Activated CD4-positive, alpha-beta T cell treated with anti-CD3 and anti-CD28 coated beads, Interleukin-2, amount 50 U/mL, for 24 hours (primary cell): ENCODE measurements at regions not wholly inside any gene's neighbourhood (a gene's known extent, or its start where the extent isn't known, plus 50 kb on each side); places are given as distances from the start of the nearest gene placed in this dataset.
"Not testable (repeated sequence)": the region's sequence is repeated elsewhere in the genome, so short reads cannot be mapped to it uniquely, and the experiment has no call there.

Source experiments
- DNase-seq, 2 donors: peaks; one replicate each; pipeline ENCODE4 v3.0.0-alpha.2; 2020; ENCODE audit warnings: low read depth in 1 of 2, low spot score in 1 of 2

DNA sequence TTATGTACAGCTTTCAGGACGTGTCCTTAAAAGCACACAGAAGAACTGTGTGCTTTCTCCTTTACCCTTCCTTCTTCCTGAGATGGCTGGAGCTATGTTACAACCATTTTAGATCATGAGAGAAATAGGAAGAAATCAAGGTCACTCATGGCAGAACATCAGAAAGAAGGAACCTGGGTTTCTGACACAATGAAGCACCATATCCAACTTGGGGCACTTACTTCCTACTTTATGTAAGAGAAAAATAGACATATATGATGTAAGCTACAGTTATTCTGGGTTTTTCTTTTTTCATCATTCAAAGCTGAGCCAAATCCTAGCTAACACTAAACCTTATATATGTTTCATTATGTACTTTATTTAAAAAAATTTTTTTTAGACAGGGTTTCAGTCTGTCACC, 79.5 kb downstream of the FAM161A start:
- no peak for DNase-seq

DNA sequence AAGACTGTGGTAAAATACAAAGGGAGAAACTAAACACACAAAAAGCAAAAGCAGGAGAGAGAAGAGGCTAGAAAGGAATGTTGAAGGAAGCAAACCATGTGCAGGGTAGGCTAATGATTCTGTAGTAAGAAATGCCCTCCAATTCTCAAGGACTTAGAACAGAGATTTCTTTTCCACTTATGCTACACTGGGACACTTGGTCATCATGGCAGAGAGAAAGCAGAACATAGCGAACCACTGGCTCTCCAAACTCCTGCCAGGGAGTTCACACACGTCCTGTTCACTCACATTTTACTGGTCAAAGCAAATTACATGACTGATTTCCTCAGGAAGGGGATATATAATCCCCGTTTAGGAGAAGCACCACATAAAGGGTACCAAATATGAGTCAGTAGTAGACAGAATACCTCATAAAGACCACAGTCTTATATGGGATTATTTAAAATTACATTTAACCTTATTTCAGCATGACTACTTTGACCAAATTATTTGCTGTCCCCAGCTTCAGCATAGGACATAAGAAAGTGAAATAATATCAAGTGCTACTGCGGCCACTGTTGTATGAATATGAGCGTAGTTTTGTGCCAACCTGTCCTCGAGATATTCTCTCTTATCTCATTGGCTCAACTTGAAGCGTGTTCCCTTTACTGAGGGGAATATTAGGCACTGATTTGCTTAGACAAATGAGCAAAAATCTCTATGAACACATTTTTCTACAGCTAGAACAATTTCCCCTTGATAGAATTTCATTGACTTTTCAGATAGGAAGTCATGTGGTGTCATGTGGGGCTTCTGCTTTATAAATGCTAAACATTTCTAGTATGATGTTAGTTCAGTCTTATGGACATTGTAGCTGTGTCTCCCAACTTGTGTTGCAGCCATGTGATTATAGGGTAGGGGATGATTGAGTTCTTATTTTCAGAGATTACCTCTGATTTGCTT, 81.7 kb downstream of the FAM161A start:
- DNase-seq: no peak

DNA sequence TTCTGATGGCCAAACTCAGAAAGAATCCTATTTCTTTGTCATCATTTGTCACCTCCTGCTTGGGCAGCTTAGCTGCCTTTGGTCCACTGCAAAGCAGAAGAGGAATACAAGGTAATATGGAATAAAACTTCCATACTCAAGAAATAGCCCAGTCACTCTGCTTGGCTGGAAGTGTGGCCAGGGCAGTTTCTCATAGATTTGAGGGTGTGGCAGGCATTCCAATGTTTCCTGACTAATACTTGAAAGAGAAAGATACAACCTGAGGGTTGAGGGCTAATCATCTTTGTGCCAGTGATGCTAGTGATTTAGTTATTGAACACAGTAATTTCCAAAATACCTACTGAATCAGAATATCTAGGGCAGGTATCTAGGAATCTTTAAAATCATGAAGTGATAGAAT, 83.1 kb downstream of the FAM161A start:
- no peak for DNase-seq

DNA sequence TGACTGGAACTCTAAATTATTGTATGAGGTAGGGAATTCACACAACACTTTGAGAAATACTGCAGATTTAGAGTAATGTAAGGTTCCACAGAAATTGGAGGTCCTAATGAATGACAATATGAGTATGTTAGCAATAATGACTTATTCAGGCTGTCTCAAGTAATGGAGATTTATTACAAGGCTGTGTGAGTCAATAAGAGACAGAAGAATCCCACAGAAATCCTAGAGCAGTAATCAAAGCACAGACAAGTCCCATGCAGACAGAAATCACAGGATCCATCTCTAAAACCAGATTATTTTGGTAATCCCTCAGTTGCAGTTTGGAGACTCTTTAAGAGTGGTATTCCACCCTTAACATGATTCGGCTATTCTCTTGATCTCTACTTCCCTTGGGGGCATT, 83.6 kb downstream of the FAM161A start:
- no peak for DNase-seq

DNA sequence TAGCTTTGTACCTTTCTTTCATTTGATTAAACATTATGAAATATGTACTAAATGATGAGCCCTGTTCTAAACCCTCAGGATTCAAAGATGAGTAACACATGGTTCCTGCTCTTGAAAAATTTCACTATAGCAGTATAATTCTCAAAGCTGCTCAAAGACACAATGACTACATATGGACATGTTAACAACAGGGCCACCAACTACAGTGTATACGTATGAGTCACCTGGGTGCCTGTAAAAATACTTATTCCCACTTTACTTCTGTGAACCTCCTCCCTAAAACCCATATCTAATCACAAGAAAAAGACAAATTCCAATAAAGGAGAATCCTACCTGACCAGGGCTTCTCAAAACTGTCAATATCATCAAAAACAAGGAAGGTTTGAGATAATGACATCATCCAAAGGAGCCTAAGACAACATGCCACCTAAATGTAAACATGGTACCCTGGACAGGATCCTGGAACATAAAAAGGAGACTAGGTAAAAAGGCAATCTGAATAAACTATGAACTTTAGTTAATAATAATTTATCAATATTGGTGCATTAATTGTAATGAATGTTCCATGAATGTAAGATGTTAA, 84.7 kb downstream of the FAM161A start:
- DNase-seq: no peak

DNA sequence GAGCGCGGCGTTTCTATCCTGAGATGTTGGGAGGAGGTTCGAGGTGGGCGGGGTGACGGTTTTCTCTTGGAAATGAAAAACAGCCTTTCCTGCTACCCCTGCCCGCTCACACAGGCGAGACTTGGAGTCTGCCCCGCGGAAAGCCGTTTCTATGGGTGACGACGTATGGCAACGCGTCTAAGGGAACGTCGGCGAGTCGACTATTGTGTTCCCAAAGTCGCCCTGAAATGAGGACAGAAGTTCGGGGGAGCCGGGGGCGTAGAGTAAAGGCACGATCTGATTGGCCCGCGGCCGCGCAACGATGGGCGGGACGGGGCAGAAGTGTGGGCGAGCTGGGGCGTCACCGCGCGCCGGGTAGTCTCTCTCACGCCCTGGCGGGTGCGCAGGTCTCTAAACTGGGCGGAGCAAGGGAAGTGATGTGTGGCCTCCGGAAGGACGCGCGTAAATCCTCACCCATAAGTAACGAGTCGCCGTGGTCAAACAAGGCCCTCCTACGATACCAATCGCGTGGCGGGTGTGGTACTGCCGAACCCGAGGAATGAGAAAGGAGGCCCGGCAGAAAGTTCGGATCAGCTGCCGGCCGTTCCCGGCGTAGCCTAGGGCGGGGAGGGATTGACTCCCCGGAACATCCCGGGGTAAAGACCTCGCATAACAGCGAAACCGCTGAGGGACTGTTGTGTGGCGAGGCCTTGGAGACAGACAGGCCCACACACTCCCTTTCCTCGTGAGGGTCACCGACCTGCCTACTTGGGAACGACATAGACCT, 89.6 kb downstream of the FAM161A start:
- peak; percentile 92 to 95 for DNase-seq

DNA sequence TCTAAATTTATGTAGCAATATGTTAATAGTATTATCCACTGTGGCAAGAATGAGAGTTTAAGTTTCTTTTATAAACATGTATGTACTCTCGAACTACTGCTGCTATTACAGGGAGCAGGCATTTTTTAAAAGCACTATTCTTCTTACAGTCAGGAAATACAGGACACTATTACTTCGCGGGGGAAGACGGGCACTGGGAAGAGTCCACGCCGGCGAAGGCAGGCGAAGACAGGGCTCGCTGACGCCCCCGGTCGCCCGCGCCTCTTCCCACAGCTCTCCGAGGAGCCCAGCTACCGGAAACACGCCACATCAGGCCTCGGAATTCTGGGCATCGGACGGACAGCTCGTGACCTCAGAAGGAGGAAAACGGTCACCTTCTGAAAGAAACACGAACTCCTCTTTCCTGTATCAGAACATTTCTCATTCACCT, 90.2 kb downstream of the FAM161A start:
- DNase-seq: no peak

DNA sequence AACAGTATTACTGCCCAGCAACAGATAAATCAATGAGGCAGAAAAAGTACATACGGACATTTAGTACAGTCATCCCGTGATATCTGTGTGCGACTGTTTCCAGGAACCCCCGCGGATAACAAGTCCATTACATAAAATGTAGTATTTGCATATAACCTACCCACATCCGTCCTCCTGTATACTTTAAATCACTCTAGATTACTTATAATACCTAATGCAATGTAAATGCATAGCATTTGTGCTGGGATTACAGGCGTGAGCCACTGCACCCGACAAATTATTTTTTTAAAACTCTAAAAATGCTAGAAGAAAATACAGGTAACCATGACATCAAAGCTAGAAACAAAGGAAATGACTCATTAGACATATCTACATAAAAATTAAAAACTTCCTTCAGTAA, 91.6 kb downstream of the FAM161A start:
- DNase-seq: no peak

DNA sequence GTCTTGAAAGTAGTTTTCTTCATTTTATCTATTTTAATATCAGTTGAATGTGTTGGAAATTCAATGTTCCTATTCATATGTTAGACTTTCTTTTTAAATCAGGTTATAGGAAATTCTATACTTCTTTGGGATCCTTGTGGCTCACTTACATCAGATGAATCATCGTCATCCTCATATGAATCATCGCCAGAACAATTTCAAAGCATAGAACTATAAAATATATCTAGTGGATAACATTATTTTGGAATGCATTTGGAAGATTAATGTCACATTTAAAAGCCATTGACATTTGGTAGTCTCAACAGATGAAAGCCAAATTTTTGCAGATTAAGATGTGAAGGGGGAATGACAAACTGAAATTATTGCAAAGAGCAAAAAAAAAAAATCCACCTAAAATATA, 94.1 kb downstream of the FAM161A start:
- DNase-seq: no peak

DNA sequence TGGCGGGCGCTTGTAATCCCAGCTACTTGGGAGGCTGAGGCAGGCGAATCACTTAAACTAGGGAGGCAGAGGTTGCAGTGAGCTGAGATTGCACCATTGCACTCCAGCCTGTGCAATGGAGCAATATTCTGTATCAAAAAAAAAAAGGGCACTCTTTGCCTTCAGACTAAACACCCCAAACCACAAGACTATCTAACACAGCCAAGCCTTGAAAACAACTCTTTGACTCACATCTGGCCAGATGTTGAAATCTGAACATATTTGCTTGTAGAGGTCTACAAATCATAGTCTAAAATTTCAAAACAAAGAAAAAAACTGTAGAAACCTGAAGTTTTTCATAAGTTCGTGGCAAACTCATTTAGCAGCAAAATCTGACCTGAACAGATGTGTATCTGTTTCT, 94.9 kb downstream of the FAM161A start:
- no peak for DNase-seq

DNA sequence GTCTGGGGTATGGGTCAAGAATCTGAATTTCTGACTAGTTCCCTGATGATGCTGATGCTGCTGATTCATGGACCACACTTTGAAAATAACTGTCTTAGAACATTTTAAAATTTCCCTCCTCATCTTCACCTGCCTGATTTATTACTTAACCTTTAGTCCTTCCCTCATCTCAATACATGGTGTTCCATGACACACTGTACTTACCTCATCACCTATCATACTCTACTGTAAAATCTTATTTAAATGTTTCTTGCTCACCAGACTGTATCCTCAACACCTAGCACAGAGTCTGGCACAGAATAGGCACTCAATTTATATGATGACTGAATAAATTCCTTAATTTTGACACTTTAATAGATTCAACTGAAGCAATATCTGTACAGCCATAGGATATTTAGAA, 95.7 kb downstream of the FAM161A start:
- DNase-seq: no peak

DNA sequence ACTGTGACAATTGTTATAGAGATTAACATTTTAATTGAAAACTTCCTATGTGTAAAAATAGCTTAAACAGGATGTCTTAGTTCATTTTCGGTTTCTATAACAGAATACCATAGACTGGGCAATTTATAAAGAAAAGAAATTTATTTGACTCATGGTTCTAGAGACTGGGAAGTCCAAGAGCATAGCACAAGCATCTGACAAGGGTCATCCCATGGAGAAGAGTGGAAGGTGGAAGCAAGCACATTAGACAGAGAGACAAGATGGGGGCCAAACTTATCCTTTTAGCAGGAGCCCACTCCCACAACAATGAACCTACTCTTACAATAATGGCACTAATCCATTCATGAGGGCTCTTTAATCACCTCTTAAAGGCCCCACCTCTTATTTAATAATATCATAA, 100.3 kb downstream of the FAM161A start:
- DNase-seq: no peak

DNA sequence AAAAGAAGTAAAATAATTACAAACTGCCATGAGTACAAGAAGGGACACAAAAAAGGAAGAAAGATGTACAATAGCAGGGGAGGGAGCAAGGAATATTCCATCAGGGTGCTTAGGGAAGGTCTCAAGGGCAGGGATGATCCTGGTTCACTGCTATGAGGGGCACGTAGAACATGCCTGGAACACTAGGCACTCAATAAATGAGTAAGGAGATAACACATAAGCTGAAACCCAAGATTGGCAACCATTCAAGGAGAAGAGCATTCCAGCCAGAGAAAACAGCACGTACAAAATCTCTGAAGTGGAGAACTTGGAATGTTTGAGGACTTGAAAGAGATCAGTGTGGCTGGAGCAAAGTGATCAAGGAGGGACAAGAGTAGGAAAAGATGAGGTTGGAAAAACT, 103.2 kb downstream of the FAM161A start:
- no peak for DNase-seq

DNA sequence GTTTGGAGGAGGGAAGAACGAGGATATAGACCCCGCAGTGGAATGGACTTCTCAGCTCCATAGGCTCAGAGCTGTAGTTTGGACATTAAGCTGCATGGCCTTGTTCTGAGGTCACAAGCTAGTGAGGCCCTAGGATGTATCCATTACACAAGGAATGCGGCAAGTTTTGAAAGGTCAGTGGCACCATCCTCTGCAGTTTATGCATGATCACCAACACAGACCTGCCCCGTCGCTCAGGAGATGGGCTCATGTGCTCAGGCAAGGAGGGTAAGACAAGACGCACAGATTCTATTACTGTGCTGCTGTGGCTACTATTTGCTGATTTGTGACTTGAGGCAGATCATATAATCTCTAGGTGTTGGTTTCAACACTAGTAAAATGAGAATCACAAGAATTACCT, 110.9 kb downstream of the FAM161A start:
- no peak for DNase-seq

DNA sequence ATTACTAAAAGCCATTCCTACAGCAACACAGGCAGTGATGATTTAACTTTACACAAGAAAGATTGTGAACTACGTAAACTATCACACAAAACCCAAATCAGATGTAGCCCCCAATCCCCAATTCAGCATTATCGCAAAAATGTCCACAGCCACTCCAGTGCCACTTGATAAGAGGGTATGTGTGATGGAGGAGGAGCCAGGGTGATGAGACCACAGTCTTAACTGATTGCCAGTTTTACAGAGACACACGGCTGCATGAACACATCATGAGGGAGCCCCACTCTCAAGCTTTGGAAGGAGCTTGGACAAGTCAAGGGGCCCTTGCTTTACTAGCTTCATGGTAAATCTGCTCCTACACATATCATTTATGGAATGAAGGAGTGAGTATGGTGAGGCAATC, 116.0 kb downstream of the FAM161A start:
- DNase-seq: no peak

DNA sequence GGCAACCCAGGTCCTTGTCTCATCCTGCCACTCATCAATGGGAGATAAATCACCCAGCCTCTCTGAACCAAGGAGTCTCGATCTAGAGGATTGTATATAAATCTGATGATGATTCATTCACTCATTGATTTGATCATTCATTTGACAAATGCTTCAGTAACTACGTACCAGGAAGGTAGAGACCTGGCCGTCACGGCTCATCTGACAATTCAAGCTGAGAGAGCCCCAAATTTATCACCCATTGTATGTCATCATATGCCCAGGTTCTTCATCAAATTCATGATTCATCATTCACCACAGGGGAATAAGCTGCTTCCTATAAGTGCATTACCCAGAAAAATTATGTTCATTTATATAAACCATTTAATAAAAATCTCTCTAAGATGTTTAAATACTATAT, 116.9 kb downstream of the FAM161A start:
- no peak for DNase-seq

DNA sequence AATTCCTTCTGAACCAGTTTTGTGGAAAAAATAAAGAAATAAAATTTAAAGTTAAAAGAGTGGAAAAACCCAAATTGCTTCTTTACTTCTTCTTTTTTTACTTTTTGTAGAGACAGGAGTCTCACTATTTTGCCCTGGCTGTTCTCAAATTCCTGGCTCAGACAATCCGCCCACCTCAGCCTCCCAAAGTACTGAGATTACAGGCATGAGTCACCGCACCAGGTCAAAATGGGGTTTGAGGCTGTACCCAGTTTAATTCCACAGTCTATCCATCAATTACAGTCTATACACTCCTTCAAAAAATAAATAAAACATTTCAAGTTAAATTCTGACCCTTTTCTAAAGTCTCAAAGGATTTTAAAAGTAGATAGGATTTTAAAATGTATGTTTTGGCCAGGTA, 120.3 kb downstream of the FAM161A start:
- DNase-seq: no peak

DNA sequence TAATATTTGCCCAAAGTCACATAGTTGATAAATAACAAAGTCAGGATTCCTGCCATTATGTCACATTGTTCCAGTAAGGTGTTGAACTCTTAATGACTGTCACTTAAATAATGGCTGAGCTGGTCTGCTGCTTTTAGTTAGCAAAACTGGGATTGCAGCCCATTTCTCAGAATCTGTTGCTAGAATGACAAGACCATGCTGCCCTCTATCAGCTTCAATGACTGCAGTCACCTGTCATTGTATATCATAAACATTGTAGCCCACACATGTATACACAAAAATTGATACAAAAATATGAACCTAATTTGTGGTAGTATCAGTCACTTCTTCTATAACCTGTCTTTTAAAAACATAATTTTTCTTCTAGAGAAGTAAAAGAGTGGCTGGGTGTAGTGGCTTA, 121.1 kb downstream of the FAM161A start:
- no peak for DNase-seq

DNA sequence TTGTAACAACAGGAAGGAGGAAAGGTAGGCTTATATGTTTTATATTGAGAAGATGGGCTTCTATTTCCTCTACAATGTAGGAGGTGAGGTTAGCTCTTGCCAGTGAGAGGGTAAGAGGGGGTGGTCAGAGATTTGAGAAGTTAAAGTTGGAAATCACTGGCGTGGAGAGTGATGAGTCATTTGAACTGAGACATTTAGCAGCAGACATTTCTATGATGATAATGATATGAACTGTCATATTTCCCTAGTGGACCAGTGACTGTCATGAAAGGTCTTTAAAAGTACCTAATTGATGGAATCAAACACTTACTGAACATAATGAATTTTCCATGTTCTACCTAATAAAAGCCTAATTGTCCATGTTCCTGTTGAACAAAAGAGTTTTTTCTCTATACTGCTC, 126.1 kb downstream of the FAM161A start:
- no peak for DNase-seq

DNA sequence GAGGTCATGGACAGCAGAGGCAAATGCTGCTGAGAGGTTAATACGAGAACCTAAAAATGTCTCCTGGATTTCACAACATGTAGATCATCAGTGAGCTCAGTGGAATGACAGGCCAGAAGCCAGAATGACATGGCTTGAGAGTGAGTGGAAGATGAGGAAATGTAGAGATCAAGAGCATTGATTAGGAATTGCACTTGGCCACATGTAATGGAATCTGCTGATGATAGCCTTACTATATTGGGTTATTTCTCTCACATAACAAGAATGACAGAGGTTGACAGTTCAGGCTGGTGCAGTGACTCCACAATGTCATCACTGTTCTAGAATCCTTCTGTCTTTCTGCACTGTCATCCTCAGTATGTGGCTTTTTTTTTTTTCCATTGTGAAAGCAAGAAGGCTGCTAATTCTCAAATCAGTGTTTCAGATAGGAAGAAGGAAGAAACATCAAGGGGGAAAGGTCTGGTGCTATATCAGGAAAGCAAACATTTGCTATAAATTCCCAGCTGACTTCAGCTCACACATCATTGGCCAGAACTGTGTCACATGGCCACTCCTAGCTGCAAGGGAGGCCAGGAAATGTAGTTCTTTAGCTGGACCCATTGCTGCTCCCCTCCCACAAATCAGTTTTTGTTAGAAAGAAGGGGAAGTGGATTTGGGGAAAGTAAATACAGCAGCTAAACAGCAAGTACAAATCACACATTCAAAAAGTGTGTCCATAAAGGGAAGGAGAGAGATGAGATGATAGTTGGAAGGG, 127.2 kb downstream of the FAM161A start:
- no peak for DNase-seq

DNA sequence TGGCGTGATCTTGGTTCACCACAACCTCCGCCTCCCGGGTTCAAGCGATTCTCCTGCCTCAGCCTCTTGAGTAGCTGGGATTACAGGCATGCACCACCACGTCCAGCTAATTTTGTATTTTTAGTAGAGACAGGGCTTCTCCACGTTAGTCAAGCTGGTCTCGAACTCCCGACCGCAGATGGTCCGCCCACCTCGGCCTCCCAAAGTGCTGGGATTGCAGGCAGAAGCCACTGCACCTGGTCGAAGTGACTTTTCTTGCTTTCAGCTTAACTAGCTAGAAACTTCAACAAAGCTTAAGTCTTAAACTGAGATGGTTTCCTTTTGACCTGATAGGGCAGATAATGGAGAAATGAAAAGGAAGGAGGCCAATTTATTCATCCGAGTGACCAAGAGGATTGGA, 130.5 kb downstream of the FAM161A start:
- DNase-seq: not testable (repeated sequence)
